SJSA1 (cell line): ENCODE measurements at regions not wholly inside any gene's neighbourhood (a gene's known extent, or its start where the extent isn't known, plus 50 kb on each side); places are given as distances from the start of the nearest gene placed in this dataset.

Experiments used
- DNase-seq, 2 experiments: peaks; one replicate each; pipeline ENCODE4 v3.0.0-alpha.2; 2015 to 2020; ENCODE audit warnings: low spot score in 2 of 2, low read depth in 1 of 2
- H3K27ac ChIP-seq: fragments of 250-450 bp; sonication (Bioruptor Pico); 2 replicates; pipeline ENCODE4 v1.5.1; 2020; ENCODE audit warnings: mild to moderate bottlenecking, moderate library complexity
- H3K27me3 ChIP-seq: fragments of 250-450 bp; sonication (Bioruptor Pico); replicated peaks from 2 replicates; pipeline ENCODE4 v1.5.1; 2020; ENCODE audit warnings: mild to moderate bottlenecking, moderate library complexity
- H3K36me3 ChIP-seq: fragments of 250-450 bp; sonication (Bioruptor Pico); 2 replicates; pipeline ENCODE4 v1.5.1; 2020; ENCODE audit warnings: mild to moderate bottlenecking
- H3K4me1 ChIP-seq: fragments of 250-450 bp; sonication (Bioruptor Pico); replicated peaks from 2 replicates; pipeline ENCODE4 v1.6.1; 2021; ENCODE audit warnings: mild to moderate bottlenecking
- H3K4me3 ChIP-seq: fragments of 250-450 bp; sonication (Bioruptor Pico); 2 replicates; pipeline ENCODE4 v1.5.1; 2020; ENCODE audit warnings: mild to moderate bottlenecking
- H3K9me3 ChIP-seq: fragments of 250-450 bp; sonication (Bioruptor Pico); replicated peaks from 2 replicates; pipeline ENCODE4 v1.5.1; 2020; ENCODE audit warnings: mild to moderate bottlenecking

DNA sequence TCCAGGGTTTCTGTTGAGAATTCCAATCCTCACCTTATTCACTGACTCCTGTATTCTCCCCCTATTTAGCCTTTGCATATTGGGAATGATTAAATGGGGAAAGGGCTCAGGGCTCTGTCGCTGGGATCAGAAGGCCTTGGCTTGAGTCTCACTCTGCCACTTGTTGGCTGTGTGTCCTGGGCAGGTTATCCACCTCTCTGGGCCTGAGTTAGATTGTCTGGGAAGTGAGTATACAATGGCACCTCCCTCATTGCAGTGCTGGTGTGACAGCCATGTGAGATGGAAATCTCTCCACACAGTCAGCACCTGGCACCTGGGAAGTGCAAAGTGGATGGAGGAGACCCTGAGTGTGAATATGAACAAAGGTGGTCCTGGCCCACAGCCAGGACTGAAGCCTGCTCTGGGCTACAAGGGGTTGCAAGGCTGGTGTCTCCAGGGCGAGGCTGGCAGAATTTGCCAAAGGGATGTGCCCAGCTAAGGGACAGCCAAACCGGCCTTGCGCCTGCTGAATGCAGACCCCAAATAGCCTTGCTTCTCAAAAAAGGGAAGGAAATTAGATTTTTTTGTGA lies 200.0 kb upstream of the PMEPA1 start:
- H3K27me3 ChIP-seq = no peaks in the 10 kb centered on the region

DNA sequence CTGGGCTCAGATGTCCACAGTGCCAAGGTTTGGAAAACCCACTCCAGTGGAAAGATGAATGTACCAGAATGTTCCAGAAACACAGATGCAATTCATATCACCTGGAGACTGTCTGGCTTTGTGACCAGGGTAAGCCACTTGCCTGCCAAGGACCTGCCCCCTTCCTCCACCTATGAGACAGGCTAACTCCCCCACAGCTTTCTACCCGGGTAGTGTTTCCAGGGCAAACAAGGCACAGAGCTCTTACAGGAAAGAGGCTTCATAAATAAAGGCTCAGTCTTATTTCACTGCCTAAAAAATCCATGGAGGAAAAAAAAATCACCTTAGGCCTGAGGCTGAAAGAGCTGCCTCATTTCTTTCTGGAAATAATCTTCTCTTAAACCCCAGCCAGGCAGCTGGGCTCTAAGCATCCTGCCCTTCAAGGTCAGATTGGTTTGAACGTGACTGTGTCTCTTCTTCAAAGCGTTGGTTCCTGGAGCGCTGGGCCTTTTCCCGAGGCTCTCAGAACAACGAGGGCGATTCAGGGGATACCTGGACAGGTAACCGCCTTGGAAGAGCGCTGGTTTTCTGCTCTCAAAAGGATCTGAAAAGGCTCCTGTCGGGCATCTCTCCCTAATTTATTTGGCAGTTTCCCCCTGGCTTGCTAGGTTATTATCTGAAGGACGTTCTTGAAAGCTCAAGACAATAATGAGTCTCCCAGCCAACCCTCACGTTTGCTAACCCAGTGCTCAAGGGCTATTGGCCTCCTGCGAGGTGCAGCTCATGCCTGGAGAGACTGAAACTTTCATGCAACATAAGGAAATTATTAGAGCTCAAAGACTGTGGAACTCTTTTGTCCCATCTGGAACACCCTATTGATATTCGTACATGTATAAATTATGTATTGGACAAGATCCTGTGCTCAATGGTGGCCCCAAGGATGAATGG lies 199.2 kb upstream of the PMEPA1 start:
- H3K9me3 ChIP-seq = no peaks in the 10 kb centered on the region
- DNase-seq = no peak
- H3K27me3 ChIP-seq = no peaks in the 10 kb centered on the region
- H3K4me1 ChIP-seq = peaks cover 4% of the 10 kb centered on the region; the same call in 1 of the 2 replicates
- H3K36me3 ChIP-seq = no peaks in the 10 kb centered on the region
- no peak overlapping the region for H3K27ac ChIP-seq
- no peak overlapping the region for H3K4me3 ChIP-seq

More for the DNA sequence above, 200.0 kb upstream of the PMEPA1 start:
- no peak for DNase-seq
- peaks cover 4% of the 10 kb centered on the region; the same call in 1 of the 2 replicates for H3K4me1 ChIP-seq
- no peaks in the 10 kb centered on the region for H3K36me3 ChIP-seq
- no peak overlapping the region for H3K4me3 ChIP-seq
- H3K9me3 ChIP-seq = no peaks in the 10 kb centered on the region
- no peak overlapping the region for H3K27ac ChIP-seq

DNA sequence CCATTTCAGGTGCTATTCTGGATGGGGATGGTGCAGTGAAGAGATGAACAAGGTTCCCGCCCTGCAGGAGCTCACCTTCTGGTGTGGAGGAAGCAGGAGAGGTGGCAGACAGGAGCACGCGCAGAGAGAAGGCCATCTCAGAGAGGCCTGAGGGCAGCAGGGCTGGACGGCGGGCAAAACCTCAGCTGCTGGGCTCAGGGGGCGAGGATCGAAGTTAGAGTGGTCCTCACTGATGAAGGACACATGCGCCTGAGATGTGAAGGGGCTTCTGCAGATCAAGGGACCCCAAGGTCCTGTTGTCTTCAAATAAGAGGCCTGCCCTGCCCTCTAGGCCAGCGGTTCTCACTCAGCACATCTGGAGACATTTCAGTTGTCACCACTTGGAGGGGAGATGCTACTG lies 198.4 kb upstream of the PMEPA1 start:
- H3K27ac ChIP-seq = no peak overlapping the region
- no peaks in the 10 kb centered on the region for H3K36me3 ChIP-seq
- H3K27me3 ChIP-seq = no peaks in the 10 kb centered on the region
- H3K9me3 ChIP-seq = no peaks in the 10 kb centered on the region
- no peak for DNase-seq
- H3K4me3 ChIP-seq = no peak overlapping the region
- H3K4me1 ChIP-seq = peaks cover 4% of the 10 kb centered on the region; the same call in 1 of the 2 replicates

DNA sequence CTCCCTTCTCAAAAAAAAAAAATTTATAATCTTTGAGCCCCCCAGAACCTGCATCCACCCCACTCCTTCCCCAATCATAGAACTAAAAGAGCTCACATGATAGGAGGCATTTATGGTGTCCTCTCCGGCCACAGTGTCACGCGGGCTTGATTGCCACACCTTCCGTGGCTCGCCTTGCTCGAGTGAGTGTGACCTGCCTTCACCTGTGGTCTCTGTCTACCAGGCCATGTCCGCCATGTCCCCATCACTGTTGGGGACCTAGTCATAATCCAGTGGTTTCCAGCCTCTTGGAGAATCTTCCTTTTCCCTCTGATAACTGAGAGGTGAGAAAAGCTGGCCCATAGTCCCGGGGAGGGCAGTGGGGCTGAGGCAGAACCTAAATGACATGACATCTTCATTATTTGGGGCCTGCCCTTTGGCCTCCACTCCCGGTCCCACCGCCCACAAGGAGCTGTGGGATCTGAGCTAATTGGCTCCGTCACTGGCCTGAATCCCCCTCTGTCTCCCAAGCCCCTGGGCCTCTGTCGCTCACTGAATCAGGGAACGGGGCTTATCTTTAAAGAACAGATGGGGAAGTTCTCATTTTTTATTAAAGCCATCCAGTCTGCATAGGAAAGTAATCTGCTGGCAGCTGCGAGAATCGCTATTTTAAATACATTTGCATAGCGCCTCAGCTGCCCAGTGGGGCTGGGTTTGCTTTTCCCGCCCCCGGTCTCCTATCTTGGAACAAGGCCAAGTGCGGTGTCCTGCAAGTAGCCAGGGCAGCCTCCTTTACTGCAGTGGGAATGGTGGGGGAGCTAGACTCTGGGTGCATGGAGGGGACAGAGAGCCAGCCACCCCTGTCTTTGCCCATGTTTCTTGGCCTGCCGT lies 197.6 kb upstream of the PMEPA1 start:
- DNase-seq = no peak
- Histone ChIP-seq H3K36me3 (no peaks in the 10 kb centered on the region), H3K9me3 (no peaks in the 10 kb centered on the region), H3K4me3 (no peak overlapping the region), H3K27ac (no peak overlapping the region), H3K27me3 (no peaks in the 10 kb centered on the region), H3K4me1 (peaks cover 12% of the 10 kb centered on the region)

DNA sequence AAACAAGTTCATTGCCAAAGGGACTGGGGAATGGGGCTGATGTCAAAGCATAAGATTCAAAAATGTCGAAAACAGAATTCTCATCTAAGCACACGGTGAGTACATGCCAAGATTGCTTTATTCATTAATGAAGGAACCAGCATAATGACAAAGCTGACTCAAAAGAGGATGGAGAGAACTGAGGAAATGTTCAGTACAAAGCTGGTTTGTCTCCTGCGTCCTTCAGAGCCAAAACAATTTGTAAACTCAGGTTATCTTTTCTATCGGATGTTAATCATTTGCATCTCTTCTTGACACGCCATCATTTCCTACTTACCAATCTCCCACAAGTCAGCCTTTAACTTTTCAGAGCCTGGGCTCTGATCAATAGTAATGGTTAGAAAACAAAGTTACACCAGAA lies 195.6 kb upstream of the PMEPA1 start:
- DNase-seq = no peak
- Histone ChIP-seq H3K9me3 (no peaks in the 10 kb centered on the region), H3K27me3 (no peaks in the 10 kb centered on the region)

DNA sequence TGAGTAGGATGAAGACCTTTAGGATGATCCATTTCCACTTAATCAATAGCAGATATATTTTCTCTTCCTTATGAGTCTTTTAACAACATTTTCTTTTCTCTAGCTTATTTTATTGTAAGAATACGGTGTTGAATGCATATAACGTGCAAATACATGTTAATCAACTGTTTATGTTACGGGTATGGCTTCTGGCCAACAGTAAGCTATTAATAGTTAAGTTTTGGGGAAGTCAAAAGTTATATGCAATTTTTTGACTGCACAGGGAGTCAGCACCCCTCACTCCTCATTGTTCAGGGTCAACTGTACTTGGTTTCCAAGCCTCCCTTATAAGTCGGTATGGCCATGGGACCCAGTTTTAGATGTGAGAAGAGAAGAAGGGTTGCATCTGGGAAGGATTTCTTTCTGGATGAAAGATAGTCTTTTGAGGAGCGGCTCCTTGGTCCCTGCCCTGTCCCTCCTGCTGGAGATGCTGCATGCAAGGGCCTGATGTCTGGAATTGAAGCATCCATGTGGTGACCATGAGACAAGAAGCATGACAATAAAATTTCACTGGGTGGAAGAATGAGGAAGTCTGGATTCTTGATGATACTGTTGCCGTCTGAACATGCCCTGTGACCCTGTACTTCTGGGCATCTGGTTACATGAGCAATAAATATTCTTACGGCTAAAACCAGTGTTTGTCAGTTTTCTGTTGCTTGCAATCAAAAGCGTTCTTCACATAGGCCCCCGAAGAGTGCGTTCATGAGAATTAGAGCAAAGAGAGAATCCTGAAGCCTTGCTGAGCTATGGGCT lies 194.7 kb upstream of the PMEPA1 start:
- Histone ChIP-seq H3K36me3 (no peaks in the 10 kb centered on the region), H3K27me3 (no peaks in the 10 kb centered on the region), H3K4me1 (peaks cover 24% of the 10 kb centered on the region), H3K4me3 (no peak overlapping the region), H3K9me3 (no peaks in the 10 kb centered on the region), H3K27ac (no peak overlapping the region)
- no peak for DNase-seq

More for the DNA sequence above, 195.6 kb upstream of the PMEPA1 start:
- Histone ChIP-seq H3K4me3 (no peak overlapping the region), H3K4me1 (peaks cover 17% of the 10 kb centered on the region), H3K27ac (no peak overlapping the region), H3K36me3 (no peaks in the 10 kb centered on the region)

DNA sequence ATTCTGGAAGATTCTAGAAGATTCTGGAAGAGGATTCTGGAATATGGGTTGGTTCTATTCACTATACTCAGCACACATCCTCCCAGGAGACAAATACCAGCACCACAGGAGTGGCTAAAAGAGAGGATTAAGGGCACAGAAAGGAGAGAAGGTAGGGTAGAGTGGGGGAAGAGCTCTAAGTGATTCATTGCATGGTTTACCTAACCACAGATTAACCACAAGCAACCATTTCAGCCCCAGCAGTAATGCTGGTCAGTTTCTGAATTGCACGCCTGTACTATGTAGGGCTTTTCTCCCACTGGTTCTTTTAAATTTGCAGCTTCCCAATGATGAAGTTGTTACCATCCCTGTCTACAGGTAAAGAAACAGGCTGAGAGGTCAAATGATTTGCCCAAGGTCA lies 192.7 kb upstream of the PMEPA1 start:
- H3K27me3 ChIP-seq = no peaks in the 10 kb centered on the region
- no peaks in the 10 kb centered on the region for H3K9me3 ChIP-seq
- DNase-seq = peak; percentile 53 to 69
- peak overlapping the region; percentile 4; the same call in 1 of the 2 replicates for H3K27ac ChIP-seq
- H3K4me3 ChIP-seq = no peak overlapping the region
- no peaks in the 10 kb centered on the region for H3K36me3 ChIP-seq
- H3K4me1 ChIP-seq = peaks cover 26% of the 10 kb centered on the region

DNA sequence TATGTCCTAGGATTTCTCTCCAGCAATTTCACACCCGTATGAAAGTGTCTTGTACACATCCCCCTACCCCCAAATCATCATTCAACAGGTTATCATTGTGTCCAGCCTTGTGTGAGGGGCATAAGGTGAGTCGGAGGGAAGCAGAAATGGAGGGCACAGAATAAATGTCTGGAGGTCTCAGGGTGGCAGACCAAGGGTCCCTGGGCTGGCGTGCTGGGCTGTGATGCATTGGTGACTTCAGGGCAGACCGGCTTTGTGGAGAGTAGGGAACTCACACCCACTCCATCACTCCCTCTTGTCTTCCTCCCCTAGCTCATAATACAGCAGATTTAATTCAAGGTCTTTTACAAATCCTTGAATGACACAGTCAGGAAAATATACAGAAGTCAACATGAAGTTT lies 191.7 kb upstream of the PMEPA1 start:
- DNase-seq = no peak
- Histone ChIP-seq H3K4me1 (peaks cover 23% of the 10 kb centered on the region), H3K27ac (no peak overlapping the region), H3K27me3 (no peaks in the 10 kb centered on the region), H3K36me3 (no peaks in the 10 kb centered on the region), H3K4me3 (no peak overlapping the region), H3K9me3 (no peaks in the 10 kb centered on the region)

DNA sequence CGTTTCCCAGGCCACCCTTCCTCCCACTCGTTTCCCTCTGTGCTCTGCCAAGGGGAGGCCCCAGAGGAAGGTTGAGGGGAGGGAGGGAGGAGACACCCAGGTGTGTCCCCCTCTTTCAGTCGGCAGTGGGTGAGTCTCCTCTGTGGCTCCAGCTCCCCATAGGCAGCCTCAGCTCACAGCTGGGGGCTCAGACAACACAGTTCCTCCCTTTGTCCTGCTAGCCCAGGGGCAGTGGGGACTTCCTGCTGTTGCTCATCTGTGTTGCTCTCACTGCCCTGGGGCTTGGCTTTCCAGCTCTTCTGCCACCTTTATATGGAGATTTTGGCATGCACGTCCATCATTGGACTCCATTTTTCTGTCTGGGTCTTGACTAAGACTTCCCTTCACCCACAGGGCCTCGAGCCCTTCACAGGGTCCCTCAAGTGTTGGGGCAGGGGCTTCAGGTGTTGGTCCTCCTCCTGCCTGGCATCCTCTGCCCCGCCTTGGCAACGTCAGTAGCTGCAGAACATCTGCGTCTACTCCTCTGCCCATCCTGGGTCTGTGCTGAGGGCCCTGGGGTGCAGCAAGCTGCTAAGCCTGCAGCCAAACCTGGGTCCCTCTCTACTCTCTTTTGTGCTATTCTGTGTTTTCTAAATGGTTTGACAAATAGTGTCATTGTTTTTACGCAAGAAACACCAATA lies 190.6 kb upstream of the PMEPA1 start:
- Histone ChIP-seq H3K4me1 (peaks cover 22% of the 10 kb centered on the region), H3K4me3 (no peak overlapping the region), H3K36me3 (no peaks in the 10 kb centered on the region), H3K9me3 (no peaks in the 10 kb centered on the region), H3K27ac (no peak overlapping the region), H3K27me3 (no peaks in the 10 kb centered on the region)
- no peak for DNase-seq

DNA sequence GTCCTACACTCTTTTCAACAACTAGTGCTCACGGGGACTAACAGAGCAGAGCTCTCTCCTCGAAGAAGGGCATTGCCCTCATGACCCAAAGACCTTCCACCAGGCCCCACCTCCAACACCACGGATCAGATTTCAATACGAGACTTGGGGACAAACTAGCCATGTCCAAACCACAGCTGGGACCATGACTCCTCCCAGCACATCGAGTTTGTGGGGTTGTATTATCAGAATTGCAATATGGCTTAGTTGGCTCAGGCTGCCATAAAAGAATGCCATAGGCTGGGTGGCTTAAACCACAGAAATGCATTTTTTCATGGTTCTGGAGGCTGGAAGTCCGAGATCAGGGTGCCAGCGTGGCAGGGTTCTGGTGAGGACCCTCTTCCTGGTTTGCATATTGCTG lies 189.7 kb upstream of the PMEPA1 start:
- no peak overlapping the region for H3K4me3 ChIP-seq
- no peaks in the 10 kb centered on the region for H3K36me3 ChIP-seq
- peaks cover 22% of the 10 kb centered on the region for H3K4me1 ChIP-seq
- no peak overlapping the region for H3K27ac ChIP-seq
- DNase-seq = no peak
- H3K9me3 ChIP-seq = no peaks in the 10 kb centered on the region
- H3K27me3 ChIP-seq = no peaks in the 10 kb centered on the region

DNA sequence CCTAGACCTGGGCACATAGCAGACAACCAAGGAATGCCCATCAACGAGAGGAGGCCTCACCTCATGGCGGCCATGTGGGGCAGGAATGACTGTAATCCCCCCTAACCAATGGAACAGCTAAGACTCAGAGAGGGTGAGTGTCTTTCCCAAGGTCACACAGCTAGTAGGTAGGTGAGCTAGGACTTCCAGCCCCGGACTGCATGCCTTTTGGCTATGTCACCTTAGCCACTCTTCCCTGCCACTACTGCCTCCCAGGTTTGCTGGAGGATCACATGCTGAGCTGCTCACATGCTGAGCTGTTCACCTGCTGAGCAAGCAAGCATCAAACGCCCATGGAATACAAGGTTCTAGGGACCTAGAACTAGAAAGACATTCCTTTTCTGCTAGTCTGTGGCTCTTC lies 188.5 kb upstream of the PMEPA1 start:
- no peaks in the 10 kb centered on the region for H3K36me3 ChIP-seq
- no peak overlapping the region for H3K27ac ChIP-seq
- no peak for DNase-seq
- no peak overlapping the region for H3K4me3 ChIP-seq
- H3K27me3 ChIP-seq = no peaks in the 10 kb centered on the region
- peaks cover 22% of the 10 kb centered on the region for H3K4me1 ChIP-seq
- H3K9me3 ChIP-seq = no peaks in the 10 kb centered on the region

DNA sequence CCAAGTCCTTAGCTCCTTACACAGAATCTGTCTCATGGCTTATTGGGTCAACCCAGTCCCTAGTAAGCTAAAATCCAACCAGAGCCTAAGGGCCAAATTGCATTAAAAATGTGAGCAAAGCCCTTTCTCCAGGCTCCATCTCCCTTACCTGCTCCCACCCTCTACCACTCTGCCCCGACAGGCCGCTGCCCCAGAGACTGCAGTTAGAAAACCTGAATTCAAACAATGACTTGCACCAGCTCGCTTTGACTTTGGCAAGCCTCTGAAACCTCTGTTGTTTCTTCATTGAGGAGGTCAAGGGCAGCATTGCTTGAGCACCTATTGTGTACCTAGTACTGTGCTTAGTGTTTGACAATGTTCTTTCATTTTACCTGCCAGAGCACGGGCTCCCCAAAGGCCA lies 188.1 kb upstream of the PMEPA1 start:
- H3K27ac ChIP-seq = no peak overlapping the region
- no peaks in the 10 kb centered on the region for H3K9me3 ChIP-seq
- DNase-seq = no peak
- no peaks in the 10 kb centered on the region for H3K27me3 ChIP-seq
- H3K36me3 ChIP-seq = no peaks in the 10 kb centered on the region
- peaks cover 19% of the 10 kb centered on the region for H3K4me1 ChIP-seq
- H3K4me3 ChIP-seq = no peak overlapping the region
